Skeletal muscle satellite cell (primary cell): ENCODE measurements at regions not wholly inside any gene's neighbourhood (a gene's known extent, or its start where the extent isn't known, plus 50 kb on each side); places are given as distances from the start of the nearest gene placed in this dataset.
"Not testable (repeated sequence)": the region's sequence is repeated elsewhere in the genome, so short reads cannot be mapped to it uniquely, and the experiment has no call there.

Experiments
- H3K27me3 ChIP-seq: 2 replicates; pipeline ENCODE4 v1.7.0; 2013; ENCODE audit warnings: low read length; ENCODE audit not compliant: control insufficient read depth, insufficient read depth
- H3K36me3 ChIP-seq: 2 replicates; pipeline ENCODE4 v1.7.0; 2013; ENCODE audit warnings: mild to moderate bottlenecking, control low read depth, low read length; ENCODE audit not compliant: insufficient read depth
- H3K4me1 ChIP-seq: 2 replicates; pipeline ENCODE4 v1.7.0; 2013; ENCODE audit warnings: low read length; ENCODE audit not compliant: control insufficient read depth, insufficient read depth
- H3K4me2 ChIP-seq: 2 replicates; pipeline ENCODE4 v1.7.0; 2013; ENCODE audit warnings: mild to moderate bottlenecking, low read length
- H3K4me3 ChIP-seq: 2 replicates; pipeline ENCODE4 v1.7.0; 2013; ENCODE audit warnings: low read length
- H3K9ac ChIP-seq: 2 replicates; pipeline ENCODE4 v1.7.0; 2013; ENCODE audit warnings: mild to moderate bottlenecking, low read depth, low read length, moderate library complexity
- H3K9me3 ChIP-seq: replicated peaks from 2 replicates; pipeline ENCODE4 v1.7.0; 2013; ENCODE audit warnings: mild to moderate bottlenecking, control low read depth, low read length

GRCh38 chr20:33922224-33922623, 71.5 kb upstream of the RALY start:
- Histone ChIP-seq H3K4me2 (no peak overlapping the region), H3K36me3 (no peaks in the 10 kb centered on the region), H3K27me3 (peaks cover 49% of the 10 kb centered on the region), H3K9me3 (no peaks in the 10 kb centered on the region), H3K4me1 (peaks cover 5% of the 10 kb centered on the region), H3K4me3 (no peak overlapping the region), H3K9ac (no peak overlapping the region)

- peaks cover 5% of the 10 kb centered on the region for H3K4me1 ChIP-seq
- H3K36me3 ChIP-seq: no peaks in the 10 kb centered on the region
- H3K9ac ChIP-seq: no peak overlapping the region
- H3K27me3 ChIP-seq: peaks cover 49% of the 10 kb centered on the region
- no peaks in the 10 kb centered on the region for H3K9me3 ChIP-seq
- no peak overlapping the region for H3K4me3 ChIP-seq
- no peak overlapping the region for H3K4me2 ChIP-seq
These were observed 70.0 kb upstream of the RALY start for GRCh38 chr20:33923740-33924139.

- Histone ChIP-seq H3K27me3 (peaks cover 60% of the 10 kb centered on the region), H3K4me2 (no peak overlapping the region), H3K9ac (no peak overlapping the region), H3K4me1 (peaks cover 5% of the 10 kb centered on the region), H3K36me3 (no peaks in the 10 kb centered on the region), H3K4me3 (no peak overlapping the region), H3K9me3 (no peaks in the 10 kb centered on the region)
These were observed 67.8 kb upstream of the RALY start for GRCh38 chr20:33925867-33926266.

GRCh38 chr20:33926425-33926824, 67.3 kb upstream of the RALY start:
- Histone ChIP-seq H3K9me3 (no peaks in the 10 kb centered on the region), H3K9ac (no peak overlapping the region), H3K4me2 (no peak overlapping the region), H3K27me3 (peaks cover 58% of the 10 kb centered on the region), H3K36me3 (no peaks in the 10 kb centered on the region), H3K4me3 (no peak overlapping the region), H3K4me1 (peaks cover 5% of the 10 kb centered on the region)

- Histone ChIP-seq H3K9me3 (no peaks in the 10 kb centered on the region), H3K36me3 (no peaks in the 10 kb centered on the region), H3K4me1 (peaks cover 5% of the 10 kb centered on the region), H3K4me3 (no peak overlapping the region), H3K27me3 (peaks cover 48% of the 10 kb centered on the region), H3K4me2 (no peak overlapping the region), H3K9ac (no peak overlapping the region)
These were observed 66.0 kb upstream of the RALY start for GRCh38 chr20:33927724-33928123.

- Histone ChIP-seq H3K4me1 (peaks cover 5% of the 10 kb centered on the region), H3K9ac (no peak overlapping the region), H3K27me3 (peaks cover 28% of the 10 kb centered on the region), H3K4me2 (no peak overlapping the region), H3K9me3 (no peaks in the 10 kb centered on the region), H3K36me3 (no peaks in the 10 kb centered on the region), H3K4me3 (no peak overlapping the region)
These were observed 63.8 kb upstream of the RALY start for GRCh38 chr20:33929917-33930316.

GRCh38 chr20:33933469-33933909, 60.2 kb upstream of the RALY start:
- Histone ChIP-seq H3K4me2 (no peak overlapping the region), H3K36me3 (no peaks in the 10 kb centered on the region), H3K9me3 (no peaks in the 10 kb centered on the region), H3K9ac (no peak overlapping the region), H3K4me3 (no peak overlapping the region), H3K27me3 (peaks cover 11% of the 10 kb centered on the region), H3K4me1 (no peaks in the 10 kb centered on the region)

GRCh38 chr20:33936656-33937055, 57.1 kb upstream of the RALY start:
- Histone ChIP-seq H3K36me3 (no peaks in the 10 kb centered on the region), H3K4me1 (no peaks in the 10 kb centered on the region), H3K9me3 (no peaks in the 10 kb centered on the region), H3K4me3 (no peak overlapping the region), H3K9ac (no peak overlapping the region), H3K27me3 (peaks cover 8% of the 10 kb centered on the region), H3K4me2 (no peak overlapping the region)

GRCh38 chr20:33939031-33939430, 54.7 kb upstream of the RALY start:
- not testable (repeated sequence) for H3K4me2 ChIP-seq

GRCh38 chr20:33940666-33941065, 53.0 kb upstream of the RALY start:
- Histone ChIP-seq H3K4me2 (no peak overlapping the region), H3K4me3 (no peak overlapping the region), H3K4me1 (no peaks in the 10 kb centered on the region), H3K27me3 (peaks cover 8% of the 10 kb centered on the region), H3K36me3 (no peaks in the 10 kb centered on the region), H3K9me3 (no peaks in the 10 kb centered on the region), H3K9ac (no peak overlapping the region)

More at GRCh38 chr20:33939031-33939430, 54.7 kb upstream of the RALY start:
- not testable (repeated sequence) for H3K9ac ChIP-seq, H3K36me3 ChIP-seq, H3K4me3 ChIP-seq, H3K4me1 ChIP-seq, H3K9me3 ChIP-seq, H3K27me3 ChIP-seq
